ENCODE measurements at regions not wholly inside any gene's neighbourhood (a gene's known extent, or its start where the extent isn't known, plus 50 kb on each side); places are given as distances from the start of the nearest gene placed in this dataset.

GRCh38 chr2:226272435-226272834 is 527.2 kb downstream of the IRS1 start:
- DNase-seq (ENCODE audit: low spot score): no peak

DNA sequence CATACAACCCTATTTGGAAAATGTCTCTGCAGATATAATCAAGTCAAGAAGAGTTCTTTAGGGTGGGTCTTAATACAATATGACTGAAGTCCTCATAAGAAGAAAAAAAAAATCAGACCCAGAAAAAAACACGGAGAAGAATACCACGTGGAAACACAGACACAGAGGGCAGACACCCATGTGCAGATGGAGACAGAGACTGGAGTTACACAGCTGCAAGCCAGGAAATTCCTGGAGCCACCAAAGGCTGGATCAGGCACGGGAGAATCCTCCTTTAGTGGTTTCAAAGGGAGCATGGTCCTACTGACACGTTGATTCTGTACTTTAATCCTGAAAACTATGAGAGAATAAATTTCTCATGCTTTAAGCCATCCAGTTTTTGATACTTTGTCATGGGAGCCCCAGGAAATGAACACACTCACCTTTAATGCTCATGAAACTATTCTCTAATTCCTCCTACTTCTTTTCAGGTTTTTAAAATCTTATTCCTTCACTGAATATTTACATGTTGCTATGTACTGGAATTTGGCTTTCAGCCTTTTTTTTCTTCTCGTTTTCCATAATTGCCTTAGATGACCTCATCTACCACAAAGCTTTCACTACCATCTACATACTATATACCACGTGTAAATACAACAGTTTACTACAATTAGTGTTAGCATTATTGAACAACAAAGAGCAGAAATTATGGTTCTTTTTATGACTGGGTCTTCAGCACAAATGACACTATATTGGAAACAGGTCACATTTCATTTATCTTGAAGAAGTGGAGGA is 529.1 kb downstream of the IRS1 start:
- DNase-seq (ENCODE audit: low spot score): no peak

GRCh38 chr2:226267516-226268289 is 531.9 kb downstream of the IRS1 start:
- no peak for DNase-seq (ENCODE audit: low spot score)

- no peak for DNase-seq (ENCODE audit: low spot score)
Observed at GRCh38 chr2:226256709-226257376, 542.8 kb downstream of the IRS1 start.

DNA sequence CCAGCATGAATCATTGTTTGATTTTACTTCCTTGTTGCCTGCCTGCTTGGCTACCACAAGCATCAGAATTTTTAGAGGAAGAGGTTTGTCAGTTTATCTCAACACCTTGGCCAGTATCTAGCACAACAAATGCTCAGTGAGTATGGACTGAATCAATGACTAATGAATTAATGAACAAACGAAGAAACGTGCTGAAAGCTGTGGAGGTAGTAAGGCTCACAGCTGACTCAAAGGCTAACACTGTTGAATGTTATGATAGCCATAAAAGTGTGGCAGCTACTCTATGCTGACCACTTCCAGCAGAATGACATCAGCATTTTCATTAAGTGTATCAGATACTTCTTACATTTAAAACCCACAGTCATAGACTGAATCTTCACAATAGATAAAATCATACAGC is 543.4 kb downstream of the IRS1 start:
- DNase-seq (ENCODE audit: low spot score): peak; percentile 27

GRCh38 chr2:226251661-226252060 is 548.0 kb downstream of the IRS1 start:
- DNase-seq (ENCODE audit: low spot score): no peak

DNA sequence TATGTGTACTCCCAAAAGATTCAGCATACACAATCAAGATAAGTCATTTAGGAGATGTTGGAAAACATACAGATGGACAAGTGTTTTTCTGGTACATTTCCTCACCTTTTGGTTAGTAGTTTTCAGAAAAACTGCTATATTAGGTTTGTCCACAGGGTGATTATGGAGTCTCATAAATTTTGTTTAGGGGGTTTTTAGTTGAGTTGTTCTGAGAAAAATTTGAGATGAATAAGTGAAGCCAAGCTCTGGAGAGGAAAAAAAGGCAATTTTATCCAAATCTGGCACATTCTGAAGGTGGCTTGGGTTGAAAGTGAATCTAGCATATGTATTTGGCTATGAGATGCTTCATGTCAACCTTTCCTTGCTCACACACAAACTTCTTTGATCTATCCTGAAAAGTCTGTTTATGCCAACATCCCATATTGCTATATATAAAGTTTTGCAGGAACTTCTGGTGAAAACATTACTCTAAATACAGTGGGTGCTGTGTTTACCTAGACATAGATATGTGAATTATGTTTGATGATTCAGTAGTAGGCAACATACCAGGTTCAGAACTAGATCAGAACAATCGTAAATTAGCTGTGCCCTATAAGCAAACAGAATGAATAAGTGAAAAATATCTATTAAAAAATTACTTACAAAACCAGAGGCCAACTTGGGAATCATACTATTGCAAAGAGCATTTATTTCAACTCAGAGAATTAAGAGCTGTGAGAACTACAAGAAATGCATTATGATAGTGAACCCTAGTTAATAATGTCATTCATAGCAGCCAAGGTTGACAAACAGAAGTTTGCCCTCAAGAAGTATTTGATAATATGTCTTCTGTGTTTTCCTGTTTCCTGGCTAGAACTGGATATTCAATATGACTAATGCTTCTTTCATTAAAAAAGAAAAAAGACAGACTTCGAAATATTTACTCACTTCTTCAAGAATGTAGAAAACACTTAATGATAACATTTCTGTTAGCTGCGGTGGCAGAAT is 552.0 kb downstream of the IRS1 start:
- no peak for DNase-seq (ENCODE audit: low spot score)

- no peak for DNase-seq (ENCODE audit: low spot score)
Observed at GRCh38 chr2:226234187-226234586, 565.4 kb downstream of the IRS1 start.

GRCh38 chr2:226233388-226233787 is 566.2 kb downstream of the IRS1 start:
- no peak for DNase-seq (ENCODE audit: low spot score)

DNA sequence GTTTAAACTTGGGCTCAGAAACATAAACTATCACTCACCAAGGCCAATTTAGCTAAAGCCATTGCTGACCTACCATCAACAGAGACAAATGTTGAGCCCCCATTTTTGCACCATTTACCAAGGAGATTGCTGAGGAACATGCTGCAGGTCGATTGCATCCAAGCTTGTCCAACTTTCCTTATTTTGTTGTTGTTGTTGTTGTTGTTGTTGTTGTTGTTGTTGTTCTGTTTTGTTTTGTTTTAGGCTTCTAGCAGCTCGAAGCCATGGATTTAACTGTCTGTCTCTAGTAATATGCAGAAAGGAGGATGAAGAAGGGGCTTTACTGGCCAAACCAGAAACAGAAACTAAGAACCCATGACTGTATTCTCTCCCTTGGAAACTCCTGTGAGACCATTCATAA is 571.5 kb downstream of the IRS1 start:
- DNase-seq (ENCODE audit: low spot score): no peak

DNA sequence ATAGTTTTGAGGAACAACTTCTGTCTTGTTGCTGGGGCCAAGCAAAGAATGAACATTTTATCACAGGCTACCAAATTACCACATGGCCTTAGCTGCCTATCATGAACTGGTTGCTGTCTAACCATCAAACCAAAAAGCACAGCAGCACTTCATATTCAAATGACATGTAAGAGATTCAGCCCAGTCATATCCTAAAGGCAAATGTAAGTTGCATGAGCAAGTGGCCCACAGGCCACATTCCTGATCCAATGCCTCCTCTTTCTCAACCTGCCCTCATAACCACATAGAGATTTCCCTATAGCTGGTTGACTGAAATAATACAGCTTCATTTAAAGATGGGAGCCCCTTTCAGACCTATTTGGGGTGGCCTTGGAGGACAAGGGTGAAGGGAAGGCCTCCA is 572.3 kb downstream of the IRS1 start:
- DNase-seq (ENCODE audit: low spot score): no peak

DNA sequence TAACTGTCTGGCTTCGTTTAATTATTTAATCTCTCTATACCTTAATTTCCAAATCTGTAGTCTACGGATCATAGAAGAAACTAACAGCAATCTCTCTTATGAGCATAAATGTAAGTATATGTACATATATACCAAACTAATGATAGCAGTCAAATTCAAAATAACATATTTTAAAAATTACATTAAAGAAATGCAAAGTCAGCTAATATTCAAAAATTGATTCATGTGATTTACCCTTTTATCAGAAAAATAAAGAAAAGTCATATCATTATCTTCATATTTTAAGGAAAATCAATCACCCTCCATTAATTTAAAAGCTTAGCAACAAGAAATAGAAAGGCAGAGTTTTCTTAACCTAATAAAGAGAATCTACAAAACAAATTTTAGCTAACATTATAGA is 575.9 kb downstream of the IRS1 start:
- DNase-seq (ENCODE audit: low spot score): no peak

DNA sequence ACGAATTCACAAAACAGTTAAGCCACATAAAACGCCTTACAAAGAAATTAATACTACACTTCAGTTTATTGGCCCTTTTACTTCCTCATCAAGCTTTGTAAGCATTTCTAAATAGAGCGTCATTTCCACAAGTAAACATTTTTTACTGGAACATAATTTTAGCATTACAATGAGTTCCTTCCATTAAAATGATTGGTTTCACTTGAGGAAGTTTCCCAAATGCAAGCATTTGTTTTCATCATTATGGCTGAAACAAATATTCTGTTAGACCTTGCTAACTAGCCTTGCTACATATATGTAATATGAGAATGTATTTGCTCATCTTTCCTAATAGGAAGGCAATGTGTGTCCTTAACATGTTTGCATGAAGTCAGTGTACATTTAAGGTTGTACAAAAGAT is 579.1 kb downstream of the IRS1 start:
- no peak for DNase-seq (ENCODE audit: low spot score)

DNA sequence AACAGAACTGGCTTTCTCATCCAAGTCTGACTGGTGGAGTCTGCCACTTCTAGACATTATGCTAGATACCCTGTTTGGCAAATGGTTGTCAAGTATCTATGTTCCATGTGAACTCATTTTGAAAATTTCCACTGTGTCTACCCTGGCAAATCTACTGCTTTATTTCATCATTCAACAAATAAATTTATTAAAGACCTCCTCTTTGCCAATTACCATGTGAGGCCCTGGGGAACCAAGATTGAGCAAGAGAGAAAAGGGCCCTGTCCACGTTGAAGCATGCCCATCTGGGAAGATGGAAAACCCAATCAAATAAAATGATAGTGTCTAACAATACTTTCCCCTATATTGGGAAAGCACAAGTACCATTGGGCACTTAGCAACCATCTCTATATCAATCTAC is 582.4 kb downstream of the IRS1 start:
- no peak for DNase-seq (ENCODE audit: low spot score)

DNA sequence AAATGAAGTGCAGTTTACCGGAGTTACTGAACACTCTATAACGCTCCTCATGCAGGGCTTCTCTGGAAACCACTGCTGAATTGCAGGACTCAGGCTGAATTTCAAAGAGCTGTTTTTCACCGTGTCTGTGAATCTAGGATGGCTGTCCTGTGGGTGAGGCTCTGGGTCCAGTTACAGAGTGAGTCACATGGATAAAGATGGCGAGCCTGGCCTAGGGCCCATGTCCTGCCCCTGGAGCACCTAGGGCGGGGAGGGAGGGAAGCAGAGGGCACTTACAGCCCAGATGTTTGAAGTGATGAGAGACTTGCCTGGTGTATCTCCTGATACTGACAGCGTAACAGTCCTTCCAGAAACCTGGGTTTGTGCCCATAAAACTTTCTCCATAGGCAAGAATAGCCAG is 583.0 kb downstream of the IRS1 start:
- no peak for DNase-seq (ENCODE audit: low spot score)

GRCh38 chr2:226215902-226216503 is 583.6 kb downstream of the IRS1 start:
- peak; percentile 33 for DNase-seq (ENCODE audit: low spot score)

DNA sequence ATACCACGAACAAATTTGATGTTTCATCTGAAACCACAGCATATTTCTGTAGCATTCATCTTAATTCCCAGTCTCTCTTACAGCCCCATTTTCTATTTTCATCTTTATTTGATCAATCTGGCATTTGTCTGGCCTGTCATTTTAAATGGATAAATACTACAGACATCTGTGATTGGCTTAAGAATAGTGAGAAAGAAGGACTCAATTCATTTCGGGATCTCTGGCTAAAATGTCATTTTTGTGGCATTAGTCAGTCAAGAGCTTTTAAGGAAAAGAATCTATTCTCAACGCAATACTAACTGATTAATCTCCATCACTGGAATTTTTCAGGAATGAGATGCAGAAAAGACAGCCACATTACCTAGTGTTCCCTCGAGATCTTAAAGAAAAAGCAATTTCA is 585.9 kb downstream of the IRS1 start:
- no peak for DNase-seq (ENCODE audit: low spot score)

DNA sequence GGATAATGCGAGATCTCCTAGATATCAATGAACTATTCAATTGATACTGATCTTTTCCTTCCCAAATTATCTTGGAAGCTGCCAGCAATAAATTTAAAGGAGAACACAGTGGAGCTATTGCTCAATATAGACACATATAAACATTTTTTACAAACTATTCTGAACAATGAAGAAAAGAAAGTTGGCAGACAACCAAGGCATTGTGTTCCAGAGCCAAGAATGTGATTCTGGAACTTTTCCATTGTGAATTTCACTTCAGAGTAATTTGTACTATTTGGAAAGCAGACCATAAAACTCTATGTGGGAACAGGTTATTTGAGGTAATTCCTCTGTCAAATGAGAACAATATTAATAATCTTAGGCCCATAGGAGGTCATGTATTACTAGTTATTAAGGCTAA is 588.2 kb downstream of the IRS1 start:
- peak; percentile 20 for DNase-seq (ENCODE audit: low spot score)

GRCh38 chr2:226208726-226209125 is 590.9 kb downstream of the IRS1 start:
- no peak for DNase-seq (ENCODE audit: low spot score)

DNA sequence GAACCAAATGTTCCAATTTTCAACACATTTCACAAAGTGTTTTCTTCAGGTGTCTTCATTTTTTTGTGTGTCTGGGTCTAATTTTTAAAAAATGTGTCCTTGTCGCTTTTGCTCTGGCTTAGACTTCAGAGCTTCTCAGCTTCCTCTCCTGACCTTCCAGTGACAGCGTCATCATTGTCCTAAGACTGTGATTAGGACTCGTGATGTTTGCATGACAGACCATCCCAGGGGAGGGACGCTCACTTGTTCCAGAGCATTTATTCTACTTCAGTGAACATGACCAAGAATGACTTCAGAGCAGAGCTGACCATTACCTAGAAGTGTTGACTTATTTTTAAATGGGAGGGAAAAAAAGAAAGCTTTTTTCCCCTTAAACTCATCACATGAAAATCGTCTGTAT is 591.9 kb downstream of the IRS1 start:
- no peak for DNase-seq (ENCODE audit: low spot score)

GRCh38 chr2:226199555-226199954 is 600.1 kb downstream of the IRS1 start:
- DNase-seq (ENCODE audit: low spot score): no peak

Data from LoVo (cell line).